ENCODE measurements at regions not wholly inside any gene's neighbourhood (a gene's known extent, or its start where the extent isn't known, plus 50 kb on each side); places are given as distances from the start of the nearest gene placed in this dataset.

GRCh38 chr16:61413021-61413420 lies 623.2 kb downstream of the CDH8 start:
- H3K27ac ChIP-seq: no peak overlapping the region
- TF ChIP-seq CTCF (conservative IDR thresholded peaks at IDR 0.05) (no peak), ZFX (IDR thresholded peaks at IDR 0.05) (no peak)

- TF ChIP-seq CTCF (conservative IDR thresholded peaks at IDR 0.05) (no peak), ZFX (IDR thresholded peaks at IDR 0.05) (no peak)
- H3K27ac ChIP-seq: no peak overlapping the region
Measured at GRCh38 chr16:61412562-61412961, 623.7 kb downstream of the CDH8 start.

GRCh38 chr16:61409604-61410003 lies 626.6 kb downstream of the CDH8 start:
- H3K27ac ChIP-seq: no peak overlapping the region
- TF ChIP-seq CTCF (conservative IDR thresholded peaks at IDR 0.05) (no peak), ZFX (IDR thresholded peaks at IDR 0.05) (no peak)

DNA sequence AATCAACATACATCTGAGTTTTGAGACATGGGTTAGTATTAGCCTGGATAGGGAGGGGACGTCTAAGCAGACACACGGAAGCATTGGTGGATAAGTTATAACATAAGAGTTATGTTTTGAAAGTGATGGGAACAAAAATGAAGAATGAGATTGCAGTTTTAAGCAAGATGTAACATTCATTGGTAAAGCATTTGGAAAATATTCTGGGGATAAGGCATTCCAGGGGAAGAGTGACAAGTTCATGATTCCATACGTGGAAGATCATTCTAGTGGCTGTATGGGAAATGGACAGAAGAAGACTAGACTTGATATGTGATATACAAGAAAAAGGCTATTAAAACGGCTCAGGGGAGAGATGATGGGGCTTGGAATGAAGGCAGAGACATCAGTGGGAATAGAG lies 632.9 kb downstream of the CDH8 start:
- TF ChIP-seq CTCF (conservative IDR thresholded peaks at IDR 0.05) (no peak), ZFX (IDR thresholded peaks at IDR 0.05) (no peak)
- no peak overlapping the region for H3K27ac ChIP-seq

- no peak for TF ChIP-seq CTCF (conservative IDR thresholded peaks at IDR 0.05)
- TF ChIP-seq ZFX (IDR thresholded peaks at IDR 0.05): no peak
- H3K27ac ChIP-seq: no peak overlapping the region
Measured at GRCh38 chr16:61391896-61392295, 644.3 kb downstream of the CDH8 start.

DNA sequence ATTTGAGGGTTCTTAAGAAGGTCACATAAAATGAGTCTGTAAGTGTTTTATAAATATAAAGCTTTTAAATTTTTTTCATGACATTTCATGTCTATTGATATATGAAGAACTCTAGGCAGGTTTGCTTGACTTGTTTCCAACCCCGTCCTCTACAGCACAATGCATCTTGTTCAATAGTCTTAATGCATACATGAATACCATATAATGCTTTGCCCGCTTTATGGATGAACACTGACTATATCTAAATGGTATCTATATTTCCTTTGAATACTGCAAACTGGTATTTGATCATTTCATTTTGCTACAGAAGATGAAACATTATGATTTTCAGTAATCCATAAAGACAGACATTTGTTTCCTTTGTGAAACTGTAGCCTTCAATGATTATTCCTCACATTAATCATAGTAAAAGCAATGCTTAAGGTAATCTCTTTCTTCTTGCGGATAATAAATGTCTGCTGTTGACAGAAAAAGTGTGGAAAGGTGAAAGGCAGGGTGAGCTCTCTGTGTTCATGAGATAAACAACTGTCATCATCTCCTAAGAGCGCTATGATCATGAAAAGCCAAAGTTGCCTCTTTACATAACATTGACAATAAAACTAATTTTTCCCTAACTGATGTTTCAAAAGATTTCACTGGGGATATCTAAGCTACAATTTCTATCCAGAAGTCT lies 645.1 kb downstream of the CDH8 start:
- no peak overlapping the region for H3K27ac ChIP-seq
- TF ChIP-seq ZFX (IDR thresholded peaks at IDR 0.05) (no peak), CTCF (conservative IDR thresholded peaks at IDR 0.05) (no peak)

GRCh38 chr16:61385392-61386071 lies 650.7 kb downstream of the CDH8 start:
- TF ChIP-seq CTCF (conservative IDR thresholded peaks at IDR 0.05): no peak
- TF ChIP-seq ZFX (IDR thresholded peaks at IDR 0.05): no peak
- no peak overlapping the region for H3K27ac ChIP-seq
